ENCODE measurements at regions not wholly inside any gene's neighbourhood (a gene's known extent, or its start where the extent isn't known, plus 50 kb on each side); places are given as distances from the start of the nearest gene placed in this dataset.

- Histone ChIP-seq H3K4me1 (ENCODE audit: control insufficient read depth, insufficient read depth, low read length, poor library complexity, severe bottlenecking) (no peaks in the 10 kb centered on the region), H3K27ac (ENCODE audit: insufficient read depth, low read length, poor library complexity, severe bottlenecking) (no peak overlapping the region), H3K27me3 (replicated peaks; ENCODE audit: control insufficient read depth, insufficient read depth, low read length, poor library complexity, severe bottlenecking) (no peaks in the 10 kb centered on the region), H3K36me3 (ENCODE audit: control insufficient read depth, insufficient read depth, low read length) (no peaks in the 10 kb centered on the region), H3K9me3 (ENCODE audit: control insufficient read depth, low read length) (no peaks in the 10 kb centered on the region), H3K4me3 (ENCODE audit: insufficient read depth, low read depth, low read length, poor library complexity, severe bottlenecking) (no peak overlapping the region)
- DNase-seq = no peak
Measured at GRCh38 chr2:5940596-5941535, 248.7 kb downstream of the SOX11 start.

GRCh38 chr2:5942204-5942603 lies 250.0 kb downstream of the SOX11 start:
- Histone ChIP-seq H3K27me3 (replicated peaks; ENCODE audit: control insufficient read depth, insufficient read depth, low read length, poor library complexity, severe bottlenecking) (no peaks in the 10 kb centered on the region), H3K4me3 (ENCODE audit: insufficient read depth, low read depth, low read length, poor library complexity, severe bottlenecking) (no peak overlapping the region), H3K27ac (ENCODE audit: insufficient read depth, low read length, poor library complexity, severe bottlenecking) (no peak overlapping the region), H3K4me1 (ENCODE audit: control insufficient read depth, insufficient read depth, low read length, poor library complexity, severe bottlenecking) (no peaks in the 10 kb centered on the region), H3K9me3 (ENCODE audit: control insufficient read depth, low read length) (no peaks in the 10 kb centered on the region), H3K36me3 (ENCODE audit: control insufficient read depth, insufficient read depth, low read length) (no peaks in the 10 kb centered on the region)
- no peak for DNase-seq

- Histone ChIP-seq H3K27ac (ENCODE audit: insufficient read depth, low read length, poor library complexity, severe bottlenecking) (no peak overlapping the region), H3K36me3 (ENCODE audit: control insufficient read depth, insufficient read depth, low read length) (no peaks in the 10 kb centered on the region), H3K4me3 (ENCODE audit: insufficient read depth, low read depth, low read length, poor library complexity, severe bottlenecking) (no peak overlapping the region), H3K27me3 (replicated peaks; ENCODE audit: control insufficient read depth, insufficient read depth, low read length, poor library complexity, severe bottlenecking) (no peaks in the 10 kb centered on the region), H3K4me1 (ENCODE audit: control insufficient read depth, insufficient read depth, low read length, poor library complexity, severe bottlenecking) (no peaks in the 10 kb centered on the region), H3K9me3 (ENCODE audit: control insufficient read depth, low read length) (no peaks in the 10 kb centered on the region)
- no peak for DNase-seq
Measured at GRCh38 chr2:5945742-5946141, 253.6 kb downstream of the SOX11 start.

GRCh38 chr2:5946225-5947115 lies 254.3 kb downstream of the SOX11 start:
- no peaks in the 10 kb centered on the region for H3K9me3 ChIP-seq (ENCODE audit: control insufficient read depth, low read length)
- no peak overlapping the region for H3K4me3 ChIP-seq (ENCODE audit: insufficient read depth, low read depth, low read length, poor library complexity, severe bottlenecking)
- no peaks in the 10 kb centered on the region for H3K4me1 ChIP-seq (ENCODE audit: control insufficient read depth, insufficient read depth, low read length, poor library complexity, severe bottlenecking)

GRCh38 chr2:5950736-5951135 lies 258.6 kb downstream of the SOX11 start:
- H3K4me1 ChIP-seq (ENCODE audit: control insufficient read depth, insufficient read depth, low read length, poor library complexity, severe bottlenecking) = no peaks in the 10 kb centered on the region
- H3K36me3 ChIP-seq (ENCODE audit: control insufficient read depth, insufficient read depth, low read length) = no peaks in the 10 kb centered on the region
- no peaks in the 10 kb centered on the region for H3K27me3 ChIP-seq (replicated peaks; ENCODE audit: control insufficient read depth, insufficient read depth, low read length, poor library complexity, severe bottlenecking)
- DNase-seq = no peak
- H3K4me3 ChIP-seq (ENCODE audit: insufficient read depth, low read depth, low read length, poor library complexity, severe bottlenecking) = no peak overlapping the region
- H3K9me3 ChIP-seq (ENCODE audit: control insufficient read depth, low read length) = no peaks in the 10 kb centered on the region
- H3K27ac ChIP-seq (ENCODE audit: insufficient read depth, low read length, poor library complexity, severe bottlenecking) = no peak overlapping the region

More at GRCh38 chr2:5946225-5947115, 254.3 kb downstream of the SOX11 start:
- no peaks in the 10 kb centered on the region for H3K36me3 ChIP-seq (ENCODE audit: control insufficient read depth, insufficient read depth, low read length)
- H3K27me3 ChIP-seq (replicated peaks; ENCODE audit: control insufficient read depth, insufficient read depth, low read length, poor library complexity, severe bottlenecking) = no peaks in the 10 kb centered on the region
- H3K27ac ChIP-seq (ENCODE audit: insufficient read depth, low read length, poor library complexity, severe bottlenecking) = no peak overlapping the region
- DNase-seq = no peak

GRCh38 chr2:5951471-5951870 lies 259.3 kb downstream of the SOX11 start:
- Histone ChIP-seq H3K27me3 (replicated peaks; ENCODE audit: control insufficient read depth, insufficient read depth, low read length, poor library complexity, severe bottlenecking) (no peaks in the 10 kb centered on the region), H3K4me1 (ENCODE audit: control insufficient read depth, insufficient read depth, low read length, poor library complexity, severe bottlenecking) (no peaks in the 10 kb centered on the region), H3K36me3 (ENCODE audit: control insufficient read depth, insufficient read depth, low read length) (no peaks in the 10 kb centered on the region), H3K9me3 (ENCODE audit: control insufficient read depth, low read length) (no peaks in the 10 kb centered on the region), H3K4me3 (ENCODE audit: insufficient read depth, low read depth, low read length, poor library complexity, severe bottlenecking) (no peak overlapping the region), H3K27ac (ENCODE audit: insufficient read depth, low read length, poor library complexity, severe bottlenecking) (no peak overlapping the region)
- DNase-seq = no peak

GRCh38 chr2:5953525-5953924 lies 261.3 kb downstream of the SOX11 start:
- Histone ChIP-seq H3K4me1 (ENCODE audit: control insufficient read depth, insufficient read depth, low read length, poor library complexity, severe bottlenecking) (no peaks in the 10 kb centered on the region), H3K36me3 (ENCODE audit: control insufficient read depth, insufficient read depth, low read length) (no peaks in the 10 kb centered on the region), H3K9me3 (ENCODE audit: control insufficient read depth, low read length) (no peaks in the 10 kb centered on the region), H3K4me3 (ENCODE audit: insufficient read depth, low read depth, low read length, poor library complexity, severe bottlenecking) (no peak overlapping the region), H3K27ac (ENCODE audit: insufficient read depth, low read length, poor library complexity, severe bottlenecking) (no peak overlapping the region), H3K27me3 (replicated peaks; ENCODE audit: control insufficient read depth, insufficient read depth, low read length, poor library complexity, severe bottlenecking) (no peaks in the 10 kb centered on the region)
- no peak for DNase-seq

GRCh38 chr2:5954509-5954908 lies 262.3 kb downstream of the SOX11 start:
- Histone ChIP-seq H3K4me3 (ENCODE audit: insufficient read depth, low read depth, low read length, poor library complexity, severe bottlenecking) (no peak overlapping the region), H3K27ac (ENCODE audit: insufficient read depth, low read length, poor library complexity, severe bottlenecking) (no peak overlapping the region), H3K9me3 (ENCODE audit: control insufficient read depth, low read length) (no peaks in the 10 kb centered on the region), H3K4me1 (ENCODE audit: control insufficient read depth, insufficient read depth, low read length, poor library complexity, severe bottlenecking) (no peaks in the 10 kb centered on the region), H3K27me3 (replicated peaks; ENCODE audit: control insufficient read depth, insufficient read depth, low read length, poor library complexity, severe bottlenecking) (no peaks in the 10 kb centered on the region), H3K36me3 (ENCODE audit: control insufficient read depth, insufficient read depth, low read length) (no peaks in the 10 kb centered on the region)
- no peak for DNase-seq

GRCh38 chr2:5955921-5956320 lies 263.7 kb downstream of the SOX11 start:
- Histone ChIP-seq H3K4me3 (ENCODE audit: insufficient read depth, low read depth, low read length, poor library complexity, severe bottlenecking) (no peak overlapping the region), H3K27ac (ENCODE audit: insufficient read depth, low read length, poor library complexity, severe bottlenecking) (no peak overlapping the region), H3K27me3 (replicated peaks; ENCODE audit: control insufficient read depth, insufficient read depth, low read length, poor library complexity, severe bottlenecking) (no peaks in the 10 kb centered on the region), H3K4me1 (ENCODE audit: control insufficient read depth, insufficient read depth, low read length, poor library complexity, severe bottlenecking) (no peaks in the 10 kb centered on the region), H3K9me3 (ENCODE audit: control insufficient read depth, low read length) (no peaks in the 10 kb centered on the region), H3K36me3 (ENCODE audit: control insufficient read depth, insufficient read depth, low read length) (no peaks in the 10 kb centered on the region)
- no peak for DNase-seq

Measured in effector memory CD4-positive, alpha-beta T cell (primary cell).